NCI-H1105 treated with DMSO at 0.1 percent for 48 hours (cell line): ENCODE measurements at regions not wholly inside any gene's neighbourhood (a gene's known extent, or its start where the extent isn't known, plus 50 kb on each side); places are given as distances from the start of the nearest gene placed in this dataset.

Experiments
- DNase-seq: peaks from one replicate; lab custom pipeline; 2025; lab: John Stamatoyannopoulos, UW

DNA sequence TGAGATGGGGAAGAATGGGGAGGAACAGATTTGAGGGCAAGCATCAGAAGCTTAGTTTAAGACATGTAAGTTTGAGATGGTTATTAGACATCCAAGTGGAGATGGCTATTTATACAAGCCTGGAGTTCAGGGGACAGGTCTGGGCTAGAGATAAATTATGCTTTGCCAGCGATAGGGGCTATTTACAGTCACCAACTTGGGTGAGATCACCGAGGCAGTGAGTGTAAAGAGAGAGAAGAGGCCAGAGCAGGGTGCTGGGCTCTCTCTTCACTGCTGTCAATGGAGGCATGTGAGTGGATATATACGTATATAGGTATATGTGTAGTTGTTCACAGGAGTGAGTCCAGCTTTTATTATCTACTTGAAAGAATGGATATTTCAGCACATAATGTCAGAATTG lies 81.0 kb downstream of the QPCT start:
- no peak for DNase-seq

GRCh38 chr2:37427241-37427640 lies 82.8 kb downstream of the QPCT start:
- DNase-seq: no peak

DNA sequence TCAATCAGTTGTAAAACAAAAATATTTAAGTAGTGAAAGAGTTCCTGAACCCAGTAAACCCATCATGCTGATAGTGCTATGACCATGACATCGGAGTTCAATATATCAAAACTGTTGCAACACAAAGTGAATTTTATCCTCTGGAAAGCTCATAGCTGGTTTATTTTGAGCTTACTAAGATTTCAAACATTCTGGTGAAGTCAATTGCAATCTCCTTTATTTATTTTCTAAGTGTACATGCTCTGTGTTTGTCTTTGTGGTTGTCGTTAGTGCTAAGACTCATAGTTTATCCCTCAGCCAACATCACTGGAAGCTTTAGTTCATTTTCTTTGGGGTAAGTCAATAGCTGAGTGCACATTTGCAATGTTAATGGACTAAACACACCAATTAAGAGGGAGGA lies 91.9 kb downstream of the QPCT start:
- DNase-seq: no peak

DNA sequence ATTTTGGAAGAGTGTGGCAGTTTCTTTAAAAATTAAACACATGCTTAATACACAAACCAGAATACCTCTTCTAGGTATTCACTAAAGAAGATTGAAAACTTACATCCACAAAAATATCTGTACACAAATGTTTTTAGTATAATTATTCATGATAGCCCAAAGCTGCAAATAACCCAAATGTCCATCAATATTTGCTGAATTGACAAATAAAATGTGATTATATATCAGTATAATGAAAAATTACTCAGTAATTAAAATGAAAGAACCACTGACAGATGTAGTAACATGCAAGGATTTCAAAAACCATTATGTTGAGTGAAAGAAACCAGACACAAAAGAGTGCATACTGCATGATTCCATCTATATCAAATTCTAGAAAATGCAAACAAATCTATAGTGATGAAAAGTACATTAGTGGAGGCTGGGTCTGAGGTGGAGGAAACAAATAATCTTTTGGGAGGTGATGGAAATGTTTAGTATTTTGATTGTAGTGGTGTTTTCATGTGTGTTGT lies 94.8 kb downstream of the QPCT start:
- no peak for DNase-seq

DNA sequence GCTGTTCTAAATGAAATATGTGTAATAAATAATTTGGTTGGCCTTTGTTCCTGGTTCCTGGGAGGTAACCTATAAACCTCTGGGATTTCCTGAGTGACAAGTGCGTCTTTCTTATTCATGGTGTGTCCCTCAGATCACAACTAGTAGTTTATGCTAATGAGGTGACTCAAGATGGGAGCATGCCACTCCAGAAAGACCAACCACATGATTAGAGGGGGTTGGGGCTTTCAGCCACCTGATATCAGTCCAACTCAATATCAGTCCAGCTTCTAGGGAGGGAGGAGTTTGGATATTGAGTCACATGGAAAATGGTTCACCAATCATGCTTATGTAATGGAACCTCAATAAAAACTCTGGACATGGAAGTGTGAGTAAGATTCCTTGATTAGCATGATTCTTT lies 96.6 kb downstream of the QPCT start:
- no peak for DNase-seq

- no peak for DNase-seq
Measured at GRCh38 chr2:37443082-37443481, 98.7 kb downstream of the QPCT start.

DNA sequence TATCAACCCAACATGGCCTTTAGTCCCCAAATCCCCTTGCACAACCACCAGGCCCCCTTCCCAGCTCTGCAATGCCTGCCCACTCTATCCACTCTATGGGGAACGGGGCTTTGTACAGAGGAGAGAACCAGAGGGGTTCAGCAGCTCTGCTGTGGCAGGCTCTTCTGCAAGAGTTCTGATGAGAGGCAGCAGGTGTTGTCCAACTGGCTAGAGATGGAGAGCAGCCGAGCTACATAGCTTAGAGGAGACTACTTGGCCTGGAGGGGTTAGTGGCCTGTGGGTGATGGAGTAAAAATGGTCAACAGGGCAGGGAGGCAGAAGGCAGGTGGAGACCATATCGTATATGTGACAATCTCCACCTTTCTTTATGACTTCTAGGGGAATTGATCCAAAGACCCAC lies 103.0 kb downstream of the QPCT start:
- no peak for DNase-seq

- DNase-seq: no peak
Measured at GRCh38 chr2:37448342-37449120, 104.1 kb downstream of the QPCT start.

DNA sequence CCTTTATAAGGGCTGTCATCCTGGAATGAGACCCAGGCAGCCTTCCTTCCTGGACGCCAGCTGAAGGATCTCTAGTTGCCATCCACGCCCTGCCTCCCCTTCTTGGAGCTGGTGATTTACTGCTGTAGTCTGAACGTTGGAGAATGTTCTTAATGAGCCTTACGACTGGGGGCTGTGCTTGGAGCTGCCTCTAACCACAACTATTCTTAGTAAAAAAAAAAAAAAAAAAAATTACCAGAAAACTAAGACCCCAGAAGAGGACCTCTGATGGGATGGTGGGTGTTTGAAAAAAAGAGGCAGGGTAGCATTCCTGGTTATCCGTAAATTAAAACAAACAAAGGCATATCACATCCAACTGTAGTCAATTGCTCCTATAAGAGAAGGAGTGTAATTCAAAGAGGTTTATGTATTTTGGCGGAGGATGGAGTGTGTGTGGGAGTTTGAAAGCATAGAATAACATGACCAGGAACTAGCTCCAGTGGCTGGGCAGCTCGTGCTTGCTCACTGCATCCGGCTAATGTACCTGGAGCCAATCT lies 105.4 kb downstream of the QPCT start:
- no peak for DNase-seq

DNA sequence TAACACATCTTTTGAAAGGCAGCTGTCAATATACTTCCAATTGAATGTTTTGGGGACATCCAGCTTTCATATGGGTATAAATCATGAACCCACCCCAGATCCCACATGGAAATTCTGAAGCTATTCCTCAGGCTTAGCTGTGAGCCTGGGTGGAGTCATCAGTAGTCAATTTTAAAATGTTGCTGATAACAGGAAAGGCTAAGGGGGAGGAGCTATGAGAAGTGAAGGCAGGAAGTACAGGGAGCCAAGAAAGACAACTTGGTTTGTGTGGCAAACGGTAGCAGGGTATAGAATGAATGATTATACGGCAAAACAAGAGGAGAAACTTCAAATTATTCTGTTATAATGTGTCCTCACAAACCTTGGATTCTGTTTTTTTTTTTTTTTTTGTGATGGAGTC lies 108.6 kb downstream of the QPCT start:
- DNase-seq: no peak

GRCh38 chr2:37454851-37455762 lies 110.7 kb downstream of the QPCT start:
- no peak for DNase-seq

- DNase-seq: no peak
Measured at GRCh38 chr2:37456479-37456878, 112.0 kb downstream of the QPCT start.

DNA sequence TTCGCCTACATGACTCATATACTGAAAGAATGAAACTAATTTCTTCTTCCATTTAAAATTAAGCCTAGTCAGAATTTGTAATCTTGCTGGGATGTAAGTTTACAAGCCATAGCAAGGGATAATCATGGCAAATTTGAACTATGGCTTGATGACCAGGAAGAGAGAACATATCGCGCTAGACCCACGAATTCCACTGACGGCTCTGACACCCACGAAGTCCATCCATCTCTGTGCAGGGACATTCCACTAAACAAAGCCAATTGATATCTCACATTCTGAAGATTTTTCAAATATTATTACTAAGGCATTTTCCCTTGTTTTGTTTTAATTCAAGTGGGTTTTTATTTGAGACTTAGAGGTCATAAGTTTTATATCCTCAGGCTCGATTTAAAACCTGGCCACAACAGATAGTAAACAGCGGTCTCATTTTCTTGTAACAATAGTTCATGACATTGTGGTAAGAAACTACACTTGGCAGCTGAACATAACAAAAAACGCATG lies 113.0 kb downstream of the QPCT start:
- no peak for DNase-seq

- no peak for DNase-seq
Measured at GRCh38 chr2:37458133-37458532, 113.7 kb downstream of the QPCT start.

DNA sequence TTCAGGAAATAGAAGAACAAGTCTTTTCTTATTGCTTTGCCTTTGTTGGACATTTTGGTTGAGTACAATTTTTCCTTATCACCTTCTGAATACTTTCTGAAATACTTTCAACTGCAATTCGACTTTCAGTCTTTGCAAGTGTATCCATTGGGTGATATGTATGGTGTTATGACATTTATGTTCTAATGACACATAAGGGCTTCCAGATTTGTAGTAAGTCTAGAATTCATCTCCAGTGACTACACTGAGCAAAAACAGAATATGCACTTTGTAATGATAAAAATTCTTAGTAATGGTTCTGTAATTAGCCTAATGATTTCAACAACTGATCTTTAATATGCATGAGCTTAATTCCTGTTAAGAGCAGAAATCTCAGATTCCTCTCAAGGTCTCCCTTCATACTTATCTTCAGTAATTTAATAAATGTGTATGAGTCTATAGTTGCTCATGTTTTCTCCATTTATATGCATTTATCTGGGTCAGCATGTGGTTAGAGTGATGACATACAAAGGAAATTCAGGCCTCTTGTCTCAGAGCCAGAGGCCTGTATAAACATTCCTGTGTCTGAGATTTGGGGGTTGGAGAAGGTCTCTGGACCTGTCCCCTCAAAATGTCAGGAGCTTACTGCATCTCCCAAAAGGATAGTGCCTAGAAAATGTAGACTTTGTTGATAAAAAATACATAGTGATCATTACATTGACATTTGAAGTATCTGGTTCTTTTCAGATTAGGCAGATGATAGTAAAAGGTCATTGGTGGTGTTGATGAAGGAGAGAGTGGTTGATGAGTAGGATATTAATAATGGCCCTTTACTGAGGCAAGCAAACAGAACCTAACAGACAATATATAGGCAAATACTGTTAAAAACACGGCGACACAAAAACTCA lies 114.9 kb downstream of the QPCT start:
- DNase-seq: no peak

GRCh38 chr2:37460896-37461229 lies 116.4 kb downstream of the QPCT start:
- DNase-seq: no peak

DNA sequence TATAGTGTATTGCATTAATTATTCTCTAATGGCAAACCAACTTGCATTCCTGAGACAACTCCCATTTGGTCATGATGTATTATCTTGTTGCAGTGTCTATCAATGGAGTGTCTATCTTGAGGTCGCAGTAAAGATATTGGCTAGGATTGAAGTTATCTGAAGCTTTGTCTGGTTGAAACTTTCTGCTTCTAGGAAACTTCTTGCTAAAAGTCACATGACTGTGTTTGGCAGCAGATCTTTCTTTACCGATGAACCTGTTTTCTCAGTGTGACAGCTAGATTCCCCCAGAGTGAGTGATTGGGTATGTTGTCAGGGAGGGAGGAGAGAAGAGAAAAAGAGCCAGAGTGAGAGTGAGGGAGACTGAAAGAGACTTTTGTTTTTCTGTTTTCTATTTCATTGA lies 119.6 kb downstream of the QPCT start:
- DNase-seq: no peak

DNA sequence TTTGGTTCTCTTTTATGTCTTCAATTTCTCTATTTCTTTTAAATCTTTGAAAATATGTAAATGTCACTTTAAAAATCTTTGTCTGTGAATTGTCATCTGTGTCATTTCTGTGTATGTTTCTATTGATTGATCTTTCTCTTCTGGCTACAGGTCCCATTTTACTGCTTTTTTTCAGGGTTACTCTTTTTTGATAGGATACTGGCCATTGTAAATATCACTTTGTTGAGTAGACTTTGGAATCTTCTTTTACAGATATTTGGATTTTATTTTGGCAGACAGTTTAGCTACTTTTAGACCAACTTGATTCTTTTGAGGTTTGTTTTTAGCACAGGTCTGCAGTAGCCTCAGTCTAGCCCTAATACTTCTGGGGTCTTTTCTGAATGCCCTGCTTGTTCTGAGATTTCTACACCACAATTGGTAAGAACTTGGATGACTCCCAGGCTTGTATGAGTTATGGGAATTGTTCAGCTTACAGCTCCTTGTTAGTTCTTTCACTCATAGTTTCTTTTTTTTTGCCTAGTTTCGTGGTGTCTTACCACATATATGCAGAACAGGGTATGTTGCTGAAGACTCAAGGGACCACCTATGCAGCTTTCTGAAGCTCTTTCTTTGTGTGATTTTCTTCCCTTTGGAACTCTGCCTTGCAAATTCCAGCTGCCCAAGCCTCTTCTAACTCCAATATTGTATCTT lies 122.2 kb downstream of the QPCT start:
- no peak for DNase-seq

DNA sequence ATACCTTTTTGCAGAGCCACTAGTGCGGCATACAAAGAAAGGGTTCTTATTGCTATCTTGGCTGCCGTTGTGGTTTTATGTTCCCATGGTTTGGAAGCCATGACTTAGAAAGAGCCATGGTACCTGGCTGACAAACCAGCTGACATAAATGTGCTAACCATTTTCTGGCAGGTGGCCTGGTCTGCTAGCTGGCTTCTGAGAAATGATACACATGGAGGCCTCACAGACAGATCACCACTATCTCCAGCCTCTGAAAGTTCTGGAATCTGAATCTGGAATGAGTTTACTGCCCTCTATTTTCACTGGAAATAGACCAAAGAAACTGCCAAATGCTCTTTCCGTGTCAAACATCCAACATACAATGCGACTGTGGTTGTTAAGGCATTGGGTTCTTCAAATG lies 123.7 kb downstream of the QPCT start:
- no peak for DNase-seq

DNA sequence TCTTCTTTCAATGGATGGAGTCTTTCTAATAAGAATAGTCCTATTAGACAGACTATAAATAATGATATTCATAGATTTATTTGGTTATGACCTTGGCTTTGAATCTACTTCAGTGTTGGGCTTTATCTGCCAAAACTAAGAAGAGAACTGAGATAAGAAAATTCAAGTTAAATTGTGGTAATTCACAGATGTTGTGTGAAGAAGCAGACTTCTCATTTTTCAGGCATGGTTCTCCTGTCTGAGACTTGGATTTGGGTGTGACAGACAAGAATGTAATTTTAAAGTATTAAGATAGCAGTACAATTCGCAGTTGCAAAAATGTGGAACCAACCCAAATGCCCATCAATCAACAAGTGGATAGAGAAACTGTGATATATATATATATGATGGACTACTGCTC lies 124.7 kb downstream of the QPCT start:
- DNase-seq: no peak

DNA sequence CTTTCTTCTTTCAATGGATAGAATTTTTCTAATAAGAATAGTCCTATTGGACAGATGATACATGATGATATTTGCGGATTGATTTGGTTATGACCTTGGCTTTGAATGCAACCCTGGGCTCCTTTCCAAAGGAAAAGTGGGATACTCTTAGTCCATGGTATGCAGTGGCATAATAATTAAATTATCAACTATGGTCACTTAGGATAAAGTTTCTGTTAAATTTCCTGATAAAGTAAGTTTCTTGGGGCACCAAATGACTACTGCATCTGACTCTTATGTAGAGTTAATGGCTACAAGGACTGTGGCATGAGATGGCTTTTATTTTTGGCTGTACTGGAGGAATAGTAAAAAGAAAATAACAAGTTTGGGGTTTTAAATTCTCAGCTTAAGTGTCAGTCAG lies 126.7 kb downstream of the QPCT start:
- no peak for DNase-seq
